Coronary artery (tissue), 2 donors: ENCODE measurements at regions not wholly inside any gene's neighbourhood (a gene's known extent, or its start where the extent isn't known, plus 50 kb on each side); places are given as distances from the start of the nearest gene placed in this dataset.

Experiments used
- DNase-seq: peaks from one replicate; pipeline ENCODE4 v3.0.0-alpha.2; 2017; ENCODE audit warnings: low spot score
- H3K27ac ChIP-seq, 2 donors: fragments of 200-600 bp; sonication (generic); one replicate each; pipeline ENCODE4 v1.5.1; 2016 to 2019
- H3K4me3 ChIP-seq: fragments of 200-600 bp; sonication (generic); 2 replicates; pipeline ENCODE4 v1.5.1; 2016; ENCODE audit warnings: mild to moderate bottlenecking, moderate library complexity
- CTCF ChIP-seq: fragments of 200-600 bp; sonication (generic); IDR thresholded peaks from one replicate; pipeline ENCODE4 v1.5.1; 2019; ENCODE audit warnings: antibody characterized with exemption

GRCh38 chr18:26764177-26764576 lies 101.3 kb downstream of the AQP4 start:
- Histone ChIP-seq H3K4me3 (no peak overlapping the region), H3K27ac (no peak overlapping the region)
- no peak for DNase-seq
- no peak for TF ChIP-seq CTCF

- H3K4me3 ChIP-seq = no peak overlapping the region
- DNase-seq = no peak
- no peak overlapping the region for H3K27ac ChIP-seq
- no peak for TF ChIP-seq CTCF
Measured at GRCh38 chr18:26763446-26764110, 101.9 kb downstream of the AQP4 start.

GRCh38 chr18:26757263-26758019 lies 108.1 kb downstream of the AQP4 start:
- no peak for TF ChIP-seq CTCF
- no peak for DNase-seq
- Histone ChIP-seq H3K27ac (no peak overlapping the region), H3K4me3 (no peak overlapping the region)

- Histone ChIP-seq H3K4me3 (no peak overlapping the region), H3K27ac (no peak overlapping the region)
- no peak for TF ChIP-seq CTCF
- DNase-seq = no peak
Measured at GRCh38 chr18:26756556-26756955, 109.0 kb downstream of the AQP4 start.

- no peak for DNase-seq
- Histone ChIP-seq H3K27ac (no peak overlapping the region), H3K4me3 (no peak overlapping the region)
- no peak for TF ChIP-seq CTCF
Measured at GRCh38 chr18:26746826-26747475, 118.6 kb downstream of the AQP4 start.

- TF ChIP-seq CTCF = no peak
- no peak overlapping the region for H3K27ac ChIP-seq
- DNase-seq = no peak
- no peak overlapping the region for H3K4me3 ChIP-seq
Measured at GRCh38 chr18:26746398-26746797, 119.1 kb downstream of the AQP4 start.
